Mesenteric fat pad (tissue), 1 donor: ENCODE measurements at regions not wholly inside any gene's neighbourhood (a gene's known extent, or its start where the extent isn't known, plus 50 kb on each side); places are given as distances from the start of the nearest gene placed in this dataset.

Experiments used
- DNase-seq: peaks from one replicate; pipeline ENCODE4 v3.0.0-alpha.2; 2020; ENCODE audit warnings: low spot score
- donor health status: DM: yes; HTN: yes; CAD: no.

DNA sequence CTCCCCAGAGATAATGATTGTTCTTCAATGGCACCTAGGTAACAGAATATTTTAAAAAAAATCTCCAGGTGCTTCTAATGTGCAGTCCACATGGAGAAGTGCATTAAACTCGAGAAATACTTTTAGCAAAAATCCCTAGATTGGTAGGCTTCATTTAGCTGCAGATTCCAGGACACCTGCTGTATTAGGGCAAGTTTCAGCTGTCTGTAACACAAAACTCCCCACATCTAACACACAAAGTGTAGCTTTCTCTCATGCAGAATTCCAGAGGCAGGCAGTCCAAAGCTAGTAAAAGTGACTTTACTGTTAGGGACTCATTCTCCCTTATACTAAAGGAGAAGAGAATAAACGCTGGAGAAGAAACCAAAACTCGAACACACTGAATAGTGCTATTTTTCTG is 1414.3 kb upstream of the B3GALT2 start:
- no peak for DNase-seq

DNA sequence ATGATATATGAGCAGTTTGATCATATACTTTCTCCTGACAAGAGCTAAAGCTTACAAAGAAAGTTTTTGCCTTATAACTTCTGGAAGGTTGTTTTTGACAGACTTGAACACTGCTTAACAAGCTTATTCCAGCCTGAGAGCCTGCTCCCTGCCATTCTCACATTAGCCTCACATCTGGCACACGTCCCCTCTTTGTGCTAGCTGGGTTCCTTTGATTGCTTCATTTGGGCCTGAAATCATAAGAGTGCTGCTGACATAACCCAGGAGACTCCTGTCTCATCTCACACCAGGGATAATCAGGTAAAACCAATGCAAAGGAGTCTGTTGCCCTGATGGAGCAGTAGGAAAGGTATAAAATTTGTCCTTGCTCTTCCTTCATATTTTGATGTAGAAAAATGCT is 1411.7 kb upstream of the B3GALT2 start:
- DNase-seq, result no peak

DNA sequence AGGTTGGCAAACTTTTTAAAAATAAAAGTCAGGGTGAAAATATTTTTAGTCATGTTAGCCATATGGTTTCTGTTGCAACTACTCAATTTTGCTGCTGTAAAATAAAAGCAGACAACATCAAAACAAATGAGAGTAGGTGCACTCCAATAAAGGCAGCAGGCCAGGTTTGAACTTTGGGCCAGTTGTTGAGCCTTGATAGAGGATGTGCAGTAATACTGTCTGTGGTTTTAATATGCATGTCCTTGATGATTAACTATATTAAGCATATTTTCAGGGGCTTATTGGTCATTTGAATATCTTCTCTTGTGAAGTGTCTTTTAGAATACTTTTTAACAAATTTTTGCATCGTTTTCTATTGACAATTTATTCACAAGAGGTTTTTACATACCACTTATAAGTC is 1399.9 kb upstream of the B3GALT2 start:
- no peak for DNase-seq

DNA sequence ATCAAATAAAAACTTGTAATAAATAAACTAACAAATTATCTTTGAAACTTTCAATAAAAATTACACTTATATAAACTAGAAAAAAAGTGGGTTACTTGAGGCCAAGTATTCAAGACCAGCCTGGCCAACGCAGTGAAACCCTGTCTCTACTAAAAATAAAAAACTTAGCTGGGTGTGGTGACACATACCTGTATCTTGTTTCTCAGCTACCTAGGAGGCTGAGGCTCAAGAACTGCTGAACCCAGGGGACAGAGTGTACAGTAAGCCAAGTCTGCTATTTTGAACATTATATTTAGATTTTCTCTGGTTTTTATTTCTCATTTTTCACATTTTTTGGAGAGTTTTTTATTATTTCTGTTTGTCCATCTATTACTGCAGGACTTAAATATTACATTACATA is 1397.6 kb upstream of the B3GALT2 start:
- DNase-seq, result no peak

DNA sequence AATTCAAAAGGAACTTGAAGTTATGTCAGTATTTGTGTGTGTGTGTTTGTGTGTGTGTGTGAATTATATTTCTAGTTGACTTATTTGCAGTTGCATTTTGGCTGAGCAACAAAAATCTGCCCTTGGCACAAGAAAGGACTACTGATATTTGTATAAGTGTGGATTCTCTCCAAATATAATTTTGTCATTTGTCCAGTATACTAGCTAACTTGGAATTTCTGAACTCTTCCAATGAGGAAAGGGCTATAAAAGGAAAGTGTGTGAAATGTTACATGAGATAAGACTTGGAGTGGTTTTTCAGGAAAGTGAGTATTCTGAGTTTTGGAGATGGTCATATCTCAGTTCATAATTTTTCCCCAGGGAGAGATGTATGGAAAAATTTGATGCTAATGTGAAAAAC is 1384.1 kb upstream of the B3GALT2 start:
- DNase-seq, result no peak

DNA sequence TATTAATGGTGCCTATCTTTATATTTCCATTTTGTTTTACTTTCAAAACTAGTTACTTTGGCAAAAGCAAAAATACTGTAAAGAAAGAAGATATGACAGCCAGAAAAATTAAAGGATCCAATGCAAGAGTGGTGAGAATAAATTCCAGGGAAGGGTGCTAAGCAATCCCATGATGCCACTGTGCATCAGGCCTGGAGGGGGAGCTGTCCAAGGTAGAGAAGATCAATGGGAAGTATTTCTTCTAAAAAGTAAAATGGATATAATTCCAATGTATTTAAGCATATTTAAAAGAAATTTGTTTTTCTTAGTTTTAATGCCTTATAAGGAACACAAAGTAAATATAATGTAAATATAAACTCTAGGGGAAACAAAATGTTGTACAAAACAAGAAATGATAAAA is 1382.2 kb upstream of the B3GALT2 start:
- no peak for DNase-seq

DNA sequence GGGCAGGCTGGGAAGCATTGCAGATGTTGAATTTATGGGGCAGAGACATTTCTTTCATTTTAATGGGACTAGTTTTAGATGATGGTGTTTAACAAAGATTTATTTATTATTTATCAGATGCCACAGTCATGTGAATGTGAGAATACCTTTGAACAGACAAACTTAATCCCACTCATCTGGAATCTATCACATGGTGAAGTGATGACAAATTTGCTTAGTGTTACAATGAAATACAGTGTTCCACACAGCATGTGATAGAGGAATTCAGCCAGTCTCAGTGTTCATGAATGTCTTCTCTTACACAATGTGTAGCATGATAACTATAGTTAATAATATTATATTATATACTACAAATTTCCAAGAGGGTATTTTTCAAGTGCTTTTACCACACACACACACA is 1361.7 kb upstream of the B3GALT2 start:
- no peak for DNase-seq

DNA sequence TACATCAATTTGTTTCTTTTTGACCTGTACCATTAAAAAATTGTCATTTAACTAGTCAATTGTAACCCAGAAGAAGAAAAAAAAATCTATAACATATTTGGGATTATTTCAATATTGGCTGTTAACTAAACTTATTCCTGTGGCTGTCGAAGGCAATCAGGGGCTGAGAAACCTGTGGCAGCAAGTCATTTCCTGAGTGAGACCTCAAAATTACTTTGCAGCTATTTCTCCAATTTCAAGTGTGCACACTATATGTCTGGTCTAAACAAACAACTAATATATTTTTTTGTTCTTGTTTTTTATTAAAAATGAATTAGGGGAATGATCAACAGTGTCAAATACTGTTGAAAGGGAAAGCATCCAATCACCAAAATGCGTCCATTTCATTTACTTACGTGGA is 1357.6 kb upstream of the B3GALT2 start:
- DNase-seq, result no peak

DNA sequence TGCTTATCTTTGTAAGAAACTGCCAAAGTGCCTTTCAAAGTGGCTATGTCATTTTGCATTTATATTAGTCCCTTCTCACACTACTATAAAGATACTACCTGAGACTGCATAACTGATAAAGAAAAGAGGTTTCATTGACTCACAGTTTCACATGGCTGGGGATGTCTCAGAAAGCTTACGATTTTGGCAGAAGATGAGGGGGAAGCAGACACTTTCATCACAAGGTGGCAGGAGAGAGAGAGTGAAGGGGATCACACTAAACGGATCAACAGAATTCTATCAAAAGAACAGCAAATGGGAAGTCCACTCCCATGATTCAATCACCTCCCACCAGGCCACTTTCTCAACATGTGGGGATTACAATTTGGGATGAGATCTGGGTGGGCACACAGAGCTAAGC is 1352.0 kb upstream of the B3GALT2 start:
- DNase-seq, result no peak

DNA sequence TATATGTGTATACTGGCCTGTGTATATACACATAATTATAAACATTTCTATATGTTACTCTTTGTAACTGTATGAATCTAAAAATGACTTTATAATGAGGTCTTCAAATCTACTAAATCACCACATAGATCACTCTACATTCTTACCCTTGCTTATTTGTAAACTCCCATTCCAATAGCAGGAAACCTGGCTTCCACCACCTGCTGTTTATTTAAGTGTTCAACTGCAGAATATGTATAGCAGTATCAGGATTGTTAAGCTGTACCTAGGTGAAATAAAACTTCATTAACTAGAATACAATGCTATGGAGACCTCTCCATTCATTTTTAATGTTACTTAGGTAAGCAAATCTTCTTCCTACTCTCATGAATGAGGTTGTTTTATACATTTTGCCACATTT is 1351.1 kb upstream of the B3GALT2 start:
- no peak for DNase-seq

DNA sequence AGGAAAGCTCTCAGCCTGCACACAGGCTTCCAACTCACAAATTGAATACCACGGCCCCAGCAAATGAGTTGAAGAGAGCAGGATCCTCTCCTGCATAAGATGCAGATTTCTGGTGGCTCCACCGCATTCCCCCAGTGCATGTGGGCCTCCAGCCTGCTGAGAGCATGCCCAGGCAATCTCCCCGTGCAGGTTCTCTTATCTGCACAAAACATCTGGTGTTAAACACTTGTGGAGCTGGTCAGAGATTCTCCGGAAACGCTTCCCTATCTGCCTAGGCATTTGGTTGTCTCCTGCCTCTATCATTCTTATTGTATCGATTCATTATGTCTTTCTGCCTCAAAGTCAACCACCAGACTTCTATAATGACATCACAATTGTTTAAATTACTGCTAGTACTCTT is 1349.0 kb upstream of the B3GALT2 start:
- DNase-seq, result no peak

DNA sequence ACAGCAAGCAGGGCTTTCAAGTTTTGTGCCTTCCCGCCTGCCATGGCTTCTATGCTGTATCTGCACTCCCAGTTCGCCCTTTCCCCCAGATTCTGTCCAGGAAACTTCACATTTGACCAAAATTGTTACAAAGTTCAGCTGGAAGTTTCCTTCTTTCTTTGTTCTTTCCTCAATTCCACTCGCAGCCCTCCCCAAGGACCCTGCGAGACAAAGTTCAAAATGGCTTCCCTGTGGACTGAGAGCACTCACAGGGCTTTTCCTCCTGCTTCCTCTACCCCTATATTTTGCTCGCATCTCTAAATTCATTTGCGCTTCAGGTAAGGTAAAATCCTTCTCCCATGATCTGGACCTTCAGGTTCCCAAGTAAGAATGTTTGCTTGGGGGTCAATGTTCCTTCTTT is 1348.4 kb upstream of the B3GALT2 start:
- DNase-seq, result no peak

DNA sequence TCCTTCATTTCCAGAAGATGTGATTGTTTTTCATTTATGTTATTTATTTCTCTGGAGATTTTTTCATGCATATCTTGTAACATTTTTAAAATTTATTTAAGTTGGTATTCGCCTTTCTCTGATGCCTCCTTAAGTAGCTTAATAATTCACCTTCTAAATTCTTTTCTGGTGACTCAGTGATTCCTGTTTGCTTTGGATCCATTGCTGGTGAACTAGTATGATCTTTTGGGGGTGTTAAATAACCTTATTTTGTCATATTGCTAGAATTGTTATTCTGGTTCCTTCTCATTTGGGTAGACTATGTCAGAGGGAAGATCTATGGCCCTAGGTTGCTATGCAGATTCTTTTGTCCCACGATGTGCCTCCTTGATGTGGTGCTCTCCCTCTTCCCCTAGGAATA is 1347.2 kb upstream of the B3GALT2 start:
- DNase-seq, result no peak

DNA sequence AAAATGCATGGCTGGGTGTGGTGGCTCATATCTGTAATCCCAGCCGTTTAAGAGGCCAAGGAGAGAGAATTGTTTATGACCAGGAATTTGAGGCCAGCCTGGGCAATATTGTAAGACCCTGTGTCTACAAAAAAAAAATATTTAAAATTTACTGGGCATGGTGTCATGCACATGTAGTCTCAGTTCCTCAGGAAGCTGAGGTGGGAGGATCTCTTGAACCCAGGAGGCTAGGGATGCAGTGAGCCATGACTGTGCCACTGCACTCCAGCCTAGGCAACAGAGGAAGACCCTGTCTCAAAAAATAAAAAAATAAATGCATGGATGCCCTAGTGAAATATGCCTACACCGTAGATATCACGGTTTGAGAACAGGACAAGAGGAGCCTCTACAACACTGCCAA is 1331.2 kb upstream of the B3GALT2 start:
- DNase-seq, result no peak

DNA sequence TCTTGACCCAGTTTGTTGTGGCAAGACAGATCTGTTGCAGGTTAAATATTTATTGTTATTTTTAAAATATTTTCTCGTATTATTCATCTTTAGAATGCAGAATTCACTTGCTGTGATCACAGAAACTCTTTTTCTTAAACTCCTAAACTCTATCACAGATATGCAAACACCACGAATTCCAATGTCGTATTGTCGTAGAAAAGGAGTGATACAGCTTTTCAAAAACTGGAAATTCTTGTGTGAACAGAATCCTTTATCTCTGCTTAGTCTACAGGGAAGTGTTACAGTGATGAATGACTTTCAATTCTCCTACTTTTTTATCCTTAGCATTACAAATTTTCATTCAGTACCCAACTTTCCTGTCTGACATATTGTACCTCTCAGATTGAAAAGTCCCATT is 1329.5 kb upstream of the B3GALT2 start:
- DNase-seq, result no peak

DNA sequence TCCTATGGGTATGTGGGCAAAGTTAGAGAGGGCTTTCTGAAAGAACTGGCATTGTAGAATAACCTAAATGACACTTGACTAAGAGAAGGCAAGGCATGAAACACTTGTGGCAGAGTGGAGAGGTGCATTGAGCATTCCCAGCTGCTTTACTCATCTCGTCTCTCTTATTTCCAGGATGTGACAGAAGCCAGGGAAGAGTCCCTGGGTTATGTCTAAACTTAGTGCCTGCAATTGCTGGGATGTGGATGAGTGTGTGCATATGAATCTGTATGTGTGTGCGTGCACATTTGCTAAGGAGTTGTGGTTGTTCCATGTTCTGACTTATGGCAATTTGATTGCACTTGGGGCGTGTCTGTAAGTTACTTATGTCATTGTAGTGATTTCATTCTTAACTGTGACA is 1326.5 kb upstream of the B3GALT2 start:
- DNase-seq, result no peak

DNA sequence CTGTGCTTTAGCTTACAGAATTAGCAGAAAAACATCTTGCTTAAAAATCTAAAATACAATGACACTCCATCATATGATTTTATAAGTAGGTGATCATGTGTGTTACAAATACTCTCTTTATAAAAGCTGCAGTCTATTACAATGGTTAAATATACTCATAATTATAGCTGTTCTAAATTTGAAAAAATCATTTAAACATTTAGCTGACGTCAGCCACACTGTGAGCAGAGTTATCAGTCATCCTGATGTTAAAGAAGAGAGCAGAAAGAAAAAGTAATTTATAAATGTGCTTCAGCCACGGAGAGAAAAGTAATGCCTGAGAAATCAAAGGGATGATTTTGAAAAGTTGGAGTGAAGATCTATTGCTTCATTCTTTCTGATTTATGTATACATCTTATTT is 1325.9 kb upstream of the B3GALT2 start:
- DNase-seq, result no peak

DNA sequence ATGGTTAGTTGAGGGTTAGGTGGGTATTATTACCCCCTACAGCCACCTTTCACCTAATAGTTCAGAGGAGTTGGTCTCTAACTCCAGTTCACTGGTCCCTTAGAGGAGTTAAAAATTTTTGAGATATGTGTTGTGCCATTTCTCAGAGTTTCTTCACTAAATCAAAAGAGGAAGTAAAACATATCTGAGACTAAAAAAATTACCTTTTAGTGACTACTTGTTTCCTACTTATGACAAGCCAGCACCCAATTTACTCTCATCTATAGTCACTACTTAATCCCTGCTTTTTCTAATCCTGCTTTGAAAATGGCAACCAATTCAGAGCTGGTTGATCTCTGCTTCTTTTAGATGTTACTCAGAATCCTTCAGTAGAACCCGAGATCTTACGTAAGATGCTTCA is 1316.8 kb upstream of the B3GALT2 start:
- no peak for DNase-seq

DNA sequence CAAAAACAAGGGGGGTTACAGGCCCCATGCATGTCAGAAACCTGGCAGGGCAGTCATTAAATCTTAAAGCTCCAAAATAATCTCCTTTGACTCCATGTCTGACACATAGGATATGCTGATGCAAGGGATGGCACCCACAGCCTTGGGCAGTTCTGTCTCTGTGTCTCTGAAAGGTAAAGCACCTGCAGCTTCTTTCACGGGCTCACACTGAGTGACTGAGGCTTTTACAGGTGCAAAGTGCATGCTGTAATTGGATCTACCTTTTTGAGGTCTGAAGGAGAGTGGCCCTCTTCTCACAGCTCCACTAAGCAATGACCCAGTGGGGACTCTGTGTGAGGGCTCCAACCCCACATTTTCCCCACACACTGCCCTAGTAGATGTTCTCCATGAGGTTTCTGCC is 1309.0 kb upstream of the B3GALT2 start:
- DNase-seq, result no peak

DNA sequence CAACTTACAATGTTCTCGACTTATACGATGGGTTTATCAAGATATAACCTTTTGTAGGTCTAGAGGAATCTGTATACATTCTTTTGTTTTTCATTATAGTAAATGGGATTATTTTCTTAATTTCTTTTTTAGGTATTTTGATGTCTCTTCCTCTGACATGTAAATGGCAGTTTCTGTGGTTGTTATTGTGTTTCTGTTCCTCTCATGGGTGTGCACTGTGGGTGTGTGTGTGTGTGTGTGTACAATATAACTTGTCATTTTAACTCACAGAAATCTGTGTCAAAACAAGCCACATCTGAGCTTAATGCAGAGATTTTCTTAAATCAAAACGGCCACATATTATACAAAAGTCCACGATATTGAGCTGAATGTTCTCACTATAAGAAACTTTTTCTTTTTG is 1300.8 kb upstream of the B3GALT2 start:
- DNase-seq, result no peak

DNA sequence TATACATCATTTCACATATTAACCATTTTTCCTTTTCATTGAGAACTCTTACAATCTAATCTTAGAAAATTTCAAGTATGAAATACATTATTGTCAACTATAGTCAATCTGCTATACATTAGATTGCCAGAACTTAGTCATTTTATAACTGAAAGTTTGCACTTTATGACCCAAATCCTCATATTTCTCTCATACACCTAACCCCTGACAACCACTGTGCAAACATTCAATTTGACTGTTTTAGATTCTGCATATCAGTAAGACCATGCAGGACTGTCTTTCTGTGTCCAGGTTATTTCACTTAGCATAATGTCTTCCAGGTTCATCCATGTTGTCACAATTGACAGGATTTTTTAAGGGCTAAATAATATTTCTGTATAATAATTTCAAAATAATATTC is 1299.0 kb upstream of the B3GALT2 start:
- no peak for DNase-seq

DNA sequence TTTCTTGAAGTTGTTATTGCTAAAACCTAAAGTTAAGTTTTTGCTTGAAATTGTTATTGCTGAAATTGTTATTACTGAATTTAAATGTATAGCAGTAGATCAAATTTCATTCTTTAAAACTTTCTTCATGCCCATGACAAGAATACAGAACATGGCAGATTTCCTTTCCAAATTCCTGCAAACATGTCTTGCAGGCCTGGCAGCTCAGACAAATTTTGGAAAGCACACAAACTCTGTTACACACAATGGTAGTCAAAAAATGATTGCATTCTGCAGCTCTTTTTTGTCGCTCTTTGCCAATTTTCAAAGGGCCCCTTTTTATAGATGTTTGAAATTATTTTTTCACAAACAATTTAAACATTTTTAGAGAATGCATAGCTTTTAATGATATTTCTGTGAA is 1292.3 kb upstream of the B3GALT2 start:
- no peak for DNase-seq

DNA sequence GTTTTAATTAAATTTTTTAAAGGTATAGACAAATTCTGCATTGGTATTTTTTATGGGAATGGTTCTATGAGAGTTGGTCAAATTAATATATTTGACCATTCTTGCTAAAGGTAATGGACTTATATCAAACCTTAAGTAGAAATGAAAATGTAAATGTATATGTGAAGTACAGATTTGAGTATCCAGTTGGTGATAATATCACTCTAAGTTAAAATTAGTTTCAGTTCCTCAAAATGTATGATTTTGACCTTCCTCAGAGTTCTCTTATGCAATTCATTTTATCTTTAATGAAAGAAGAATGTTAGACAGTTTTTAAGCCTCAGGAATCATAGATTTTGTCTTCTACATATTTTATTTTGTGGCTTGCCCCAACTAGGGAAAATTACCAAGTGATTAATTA is 1291.5 kb upstream of the B3GALT2 start:
- no peak for DNase-seq

DNA sequence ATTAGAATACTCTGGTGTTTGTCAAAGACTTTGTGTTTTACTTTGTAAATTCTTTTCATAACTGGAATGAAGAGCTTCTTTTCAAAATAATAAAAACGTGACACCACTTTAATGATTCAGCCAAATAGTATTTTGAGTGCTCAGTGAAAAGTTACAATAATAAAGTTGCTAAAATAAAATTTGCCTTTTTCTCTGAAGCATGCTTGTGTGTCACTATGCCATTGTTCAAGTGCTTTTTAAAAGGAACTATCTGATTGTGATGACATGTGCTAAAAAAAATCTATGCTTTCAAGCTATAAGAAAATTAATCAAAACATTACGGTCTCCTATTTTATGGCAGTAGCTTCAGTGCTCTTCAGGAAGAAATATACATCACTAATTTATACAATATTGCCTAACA is 1290.5 kb upstream of the B3GALT2 start:
- DNase-seq, result no peak

DNA sequence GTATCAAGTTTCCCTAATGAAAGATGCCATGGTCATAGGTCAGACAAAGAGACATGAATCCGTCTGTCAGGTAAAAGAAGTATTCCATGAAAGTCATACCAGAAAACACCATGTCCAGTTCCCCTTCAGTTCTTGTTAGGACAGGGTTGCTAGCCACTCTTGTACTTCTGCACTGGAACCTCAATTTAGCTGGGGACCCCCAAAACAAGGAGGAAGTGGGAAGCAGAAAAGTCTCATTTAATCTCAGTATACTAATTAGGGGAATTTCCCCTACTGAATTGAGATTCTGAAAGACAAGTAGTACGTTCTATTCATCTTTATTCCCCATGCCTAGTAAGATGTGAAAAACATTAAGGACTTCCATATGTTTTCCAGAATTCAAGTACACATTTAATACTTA is 1289.9 kb upstream of the B3GALT2 start:
- no peak for DNase-seq
